GM23338 (cell line): ENCODE measurements at regions not wholly inside any gene's neighbourhood (a gene's known extent, or its start where the extent isn't known, plus 50 kb on each side); places are given as distances from the start of the nearest gene placed in this dataset.

Experiments
- ATAC-seq: fragments of 200-7000 bp; cut with Tn5 transposase; 3 replicates; pipeline ENCODE4 v1.9.1; 2020
- DNase-seq: peaks from one replicate; pipeline ENCODE4 v3.0.0-alpha.2; 2015; ENCODE audit warnings: low spot score
- H2AFZ ChIP-seq: fragments of 200-600 bp; sonication (generic); 2 replicates; pipeline ENCODE4 v1.8.0; 2016; ENCODE audit warnings: antibody characterized with exemption, mild to moderate bottlenecking, moderate library complexity
- H3F3A ChIP-seq: fragments of 200-600 bp; sonication (generic); replicated peaks from 2 replicates; pipeline ENCODE4 v1.8.0; 2017; ENCODE audit warnings: antibody characterized with exemption, mixed run types, low read depth
- H3K27ac ChIP-seq: fragments of 200-600 bp; sonication (generic); 2 replicates; pipeline ENCODE4 v1.6.1; 2016; ENCODE audit warnings: low read depth
- H3K27me3 ChIP-seq: fragments of 200-600 bp; sonication (generic); 2 replicates; pipeline ENCODE4 v1.8.0; 2016; ENCODE audit warnings: mild to moderate bottlenecking, mixed run types, moderate library complexity; ENCODE audit not compliant: insufficient read depth
- H3K36me3 ChIP-seq: fragments of 200-600 bp; sonication (generic); 2 replicates; pipeline ENCODE4 v1.8.0; 2016; ENCODE audit warnings: mild to moderate bottlenecking; ENCODE audit not compliant: insufficient read depth
- H3K4me1 ChIP-seq: fragments of 200-600 bp; sonication (generic); 2 replicates; pipeline ENCODE4 v1.8.0; 2016; ENCODE audit warnings: mild to moderate bottlenecking, moderate library complexity; ENCODE audit not compliant: insufficient read depth
- H3K4me2 ChIP-seq: fragments of 200-600 bp; sonication (generic); 2 replicates; pipeline ENCODE4 v1.7.1; 2017; ENCODE audit warnings: mixed run types
- H3K4me3 ChIP-seq: fragments of 200-600 bp; sonication (generic); 2 replicates; pipeline ENCODE4 v1.6.1; 2016; ENCODE audit warnings: mixed run types
- H3K79me2 ChIP-seq: fragments of 200-600 bp; sonication (generic); replicated peaks from 2 replicates; pipeline ENCODE4 v1.8.0; 2017; ENCODE audit warnings: mild to moderate bottlenecking; ENCODE audit not compliant: insufficient read depth
- H3K9me2 ChIP-seq: fragments of 200-600 bp; sonication (generic); 2 replicates; pipeline ENCODE4 v1.8.0; 2017; ENCODE audit not compliant: insufficient read depth
- H4K20me1 ChIP-seq: fragments of 200-600 bp; sonication (generic); replicated peaks from 2 replicates; pipeline ENCODE4 v1.8.0; 2017; ENCODE audit warnings: mild to moderate bottlenecking; ENCODE audit not compliant: insufficient read depth
- H3K27ac Mint-ChIP-seq: 2 replicates; pipeline ENCODE4 v1.8.0; 2020; ENCODE audit warnings: inconsistent platforms, mild to moderate bottlenecking, moderate library complexity, mixed read lengths
- H3K27me3 Mint-ChIP-seq: 3 replicates; pipeline ENCODE4 v1.8.0; 2022; ENCODE audit warnings: low read depth, mild to moderate bottlenecking, moderate library complexity, mixed read lengths, inconsistent platforms; ENCODE audit not compliant: insufficient read depth, poor library complexity
- H3K36me3 Mint-ChIP-seq: 3 replicates; pipeline ENCODE4 v1.8.0; 2021; ENCODE audit warnings: low read depth, mild to moderate bottlenecking, inconsistent platforms, moderate library complexity, mixed read lengths
- H3K4me1 Mint-ChIP-seq: 3 replicates; pipeline ENCODE4 v1.8.0; 2020; ENCODE audit warnings: mild to moderate bottlenecking, inconsistent platforms, mixed read lengths
- H3K4me3 Mint-ChIP-seq: 3 replicates; pipeline ENCODE4 v1.8.0; 2021; ENCODE audit warnings: moderate library complexity, mild to moderate bottlenecking, inconsistent platforms, mixed read lengths
- H3K9me3 Mint-ChIP-seq: 3 replicates; pipeline ENCODE4 v1.8.0; 2020; ENCODE audit warnings: moderate library complexity, mild to moderate bottlenecking, inconsistent platforms, mixed read lengths
- CREB1 ChIP-seq: fragments of 250-450 bp; sonication (Bioruptor Pico); IDR thresholded peaks from 2 replicates; pipeline ENCODE4 v1.5.0; 2020; ENCODE audit warnings: low read depth, mild to moderate bottlenecking, moderate library complexity
- ETS1 ChIP-seq: IDR thresholded peaks from 2 replicates; pipeline ENCODE4 v1.6.1; 2016; ENCODE audit warnings: antibody characterized with exemption
- EZH2 ChIP-seq: fragments of 200-600 bp; sonication (generic); IDR thresholded peaks from one replicate; pipeline ENCODE4 v1.8.0; 2017; ENCODE audit warnings: antibody characterized with exemption, mild to moderate bottlenecking, low read depth; ENCODE audit not compliant: unreplicated experiment
- JUNB ChIP-seq: IDR thresholded peaks from one replicate; pipeline ENCODE4 v1.6.1; 2016; ENCODE audit warnings: antibody characterized with exemption; ENCODE audit not compliant: unreplicated experiment
- POLR2AphosphoS5 ChIP-seq: IDR thresholded peaks from 2 replicates; pipeline ENCODE4 v1.6.1; 2016; ENCODE audit warnings: antibody characterized with exemption, low read depth
- STAT1 ChIP-seq: IDR thresholded peaks from one replicate; pipeline ENCODE4 v1.6.1; 2016; ENCODE audit warnings: antibody characterized with exemption; ENCODE audit not compliant: unreplicated experiment
- ZNF114 ChIP-seq: fragments of 250-450 bp; sonication (Bioruptor Pico); IDR thresholded peaks from 2 replicates; pipeline ENCODE4 v1.5.0; 2020; ENCODE audit warnings: mild to moderate bottlenecking, moderate library complexity
- ZNF462 ChIP-seq: fragments of 250-450 bp; sonication (Bioruptor Pico); IDR thresholded peaks from 2 replicates; pipeline ENCODE4 v1.5.0; 2020; ENCODE audit warnings: mild to moderate bottlenecking, moderate library complexity

- TF ChIP-seq JUNB = no peak
- TF ChIP-seq CREB1 (CRISPR knock-in tag) = no peak
- no peak for TF ChIP-seq ZNF114 (CRISPR knock-in tag)
- TF ChIP-seq ZNF462 (CRISPR knock-in tag) = no peak
- TF ChIP-seq ETS1 = no peak
Measured at GRCh38 chr3:178100908-178101307, 435.3 kb upstream of the KCNMB2 start (continued).

- H3K36me3 Mint-ChIP-seq = no peaks in the 10 kb centered on the region
- ATAC-seq = no peak
- TF ChIP-seq ZNF114 (CRISPR knock-in tag) (no peak), STAT1 (no peak), POLR2AphosphoS5 (no peak), JUNB (no peak), EZH2 (no peak), ZNF462 (CRISPR knock-in tag) (no peak)
Measured at GRCh38 chr3:178103140-178103539, 433.1 kb upstream of the KCNMB2 start.

More at GRCh38 chr3:178103140-178103539, 433.1 kb upstream of the KCNMB2 start:
- Histone ChIP-seq H4K20me1 (no peaks in the 10 kb centered on the region), H3K36me3 (no peaks in the 10 kb centered on the region), H3K27me3 (no peaks in the 10 kb centered on the region), H2AFZ (no peak overlapping the region), H3K9me2 (no peaks in the 10 kb centered on the region), H3K4me2 (no peak overlapping the region), H3K4me1 (peaks cover 23% of the 10 kb centered on the region), H3F3A (no peaks in the 10 kb centered on the region), H3K4me3 (no peak overlapping the region), H3K79me2 (no peaks in the 10 kb centered on the region), H3K27ac (no peak overlapping the region)
- DNase-seq = no peak
- Mint-ChIP-seq H3K4me3 (no peak overlapping the region), H3K9me3 (no peaks in the 10 kb centered on the region), H3K4me1 (peaks cover 26% of the 10 kb centered on the region), H3K27ac (peak overlapping the region; percentile 57; the same call in 1 of the 2 replicates), H3K27me3 (peaks cover 4% of the 10 kb centered on the region)
